GM23338 (cell line): ENCODE measurements at regions not wholly inside any gene's neighbourhood (a gene's known extent, or its start where the extent isn't known, plus 50 kb on each side); places are given as distances from the start of the nearest gene placed in this dataset.

Source experiments
- CREB1 ChIP-seq: fragments of 250-450 bp; sonication (Bioruptor Pico); IDR thresholded peaks from 2 replicates; pipeline ENCODE4 v1.5.0; 2020; ENCODE audit warnings: low read depth, mild to moderate bottlenecking, moderate library complexity
- ETS1 ChIP-seq: IDR thresholded peaks from 2 replicates; pipeline ENCODE4 v1.6.1; 2016; ENCODE audit warnings: antibody characterized with exemption
- EZH2 ChIP-seq: fragments of 200-600 bp; sonication (generic); IDR thresholded peaks from one replicate; pipeline ENCODE4 v1.8.0; 2017; ENCODE audit warnings: antibody characterized with exemption, mild to moderate bottlenecking, low read depth; ENCODE audit not compliant: unreplicated experiment
- EZH2phosphoT487 ChIP-seq: fragments of 200-600 bp; sonication (generic); IDR thresholded peaks from one replicate; pipeline ENCODE4 v1.8.1; 2018; ENCODE audit warnings: antibody characterized with exemption; ENCODE audit not compliant: unreplicated experiment
- POLR2AphosphoS5 ChIP-seq: IDR thresholded peaks from 2 replicates; pipeline ENCODE4 v1.6.1; 2016; ENCODE audit warnings: antibody characterized with exemption, low read depth
- REST ChIP-seq: IDR thresholded peaks from one replicate; pipeline ENCODE4 v1.6.1; 2018; ENCODE audit warnings: antibody characterized with exemption; ENCODE audit not compliant: unreplicated experiment
- STAT1 ChIP-seq: IDR thresholded peaks from one replicate; pipeline ENCODE4 v1.6.1; 2016; ENCODE audit warnings: antibody characterized with exemption; ENCODE audit not compliant: unreplicated experiment
- TF ChIP-seq, protein P1 (sequence below): fragments of 250-450 bp; sonication (Bioruptor Pico); IDR thresholded peaks from 2 replicates; pipeline ENCODE4 v1.5.0; 2020; ENCODE audit warnings: mild to moderate bottlenecking, moderate library complexity
- TF ChIP-seq, protein P2 (sequence below), 2 experiments: fragments of 200-600 bp in 1 of 2; sonication (generic) in 1 of 2; conservative IDR thresholded peaks; 2 replicates each; pipeline versions ENCODE4 v1.5.1 to v1.6.1; 2016 to 2017; ENCODE audit warnings: antibody characterized with exemption in 2 of 2, low read depth in 2 of 2, mild to moderate bottlenecking in 2 of 2, moderate library complexity in 1 of 2

DNA sequence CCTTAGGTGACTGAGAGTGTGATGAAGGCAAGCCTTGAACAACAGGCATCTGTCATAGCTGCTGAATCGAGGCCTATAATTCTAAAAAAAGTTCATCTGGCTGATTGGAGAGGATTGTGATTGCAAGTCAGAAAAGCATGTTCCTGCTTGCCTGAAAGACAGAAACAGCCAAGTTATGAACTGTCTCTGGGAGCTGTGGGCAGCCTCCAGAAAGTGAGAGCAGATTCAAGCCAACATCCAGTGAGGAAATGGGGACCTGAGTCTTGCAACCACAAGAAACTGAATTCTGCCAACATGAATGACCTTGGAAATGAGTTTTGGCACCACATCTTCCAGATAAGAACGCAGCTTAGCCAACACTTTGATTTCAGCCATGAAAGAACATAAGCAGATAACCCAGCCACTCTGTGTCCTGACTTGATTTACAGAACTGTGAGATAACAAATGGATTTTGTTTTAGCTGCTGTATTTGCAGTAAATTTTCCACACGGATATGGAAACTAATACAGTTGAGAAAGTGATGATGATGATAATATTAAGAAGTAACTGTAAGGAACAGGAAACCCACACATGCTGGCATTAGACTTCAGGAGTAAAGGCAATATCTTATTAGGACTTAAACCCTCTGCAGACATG lies 240.3 kb upstream of the NDST3 start:
- TF ChIP-seq REST: no peak
- TF ChIP-seq, protein P1, sequence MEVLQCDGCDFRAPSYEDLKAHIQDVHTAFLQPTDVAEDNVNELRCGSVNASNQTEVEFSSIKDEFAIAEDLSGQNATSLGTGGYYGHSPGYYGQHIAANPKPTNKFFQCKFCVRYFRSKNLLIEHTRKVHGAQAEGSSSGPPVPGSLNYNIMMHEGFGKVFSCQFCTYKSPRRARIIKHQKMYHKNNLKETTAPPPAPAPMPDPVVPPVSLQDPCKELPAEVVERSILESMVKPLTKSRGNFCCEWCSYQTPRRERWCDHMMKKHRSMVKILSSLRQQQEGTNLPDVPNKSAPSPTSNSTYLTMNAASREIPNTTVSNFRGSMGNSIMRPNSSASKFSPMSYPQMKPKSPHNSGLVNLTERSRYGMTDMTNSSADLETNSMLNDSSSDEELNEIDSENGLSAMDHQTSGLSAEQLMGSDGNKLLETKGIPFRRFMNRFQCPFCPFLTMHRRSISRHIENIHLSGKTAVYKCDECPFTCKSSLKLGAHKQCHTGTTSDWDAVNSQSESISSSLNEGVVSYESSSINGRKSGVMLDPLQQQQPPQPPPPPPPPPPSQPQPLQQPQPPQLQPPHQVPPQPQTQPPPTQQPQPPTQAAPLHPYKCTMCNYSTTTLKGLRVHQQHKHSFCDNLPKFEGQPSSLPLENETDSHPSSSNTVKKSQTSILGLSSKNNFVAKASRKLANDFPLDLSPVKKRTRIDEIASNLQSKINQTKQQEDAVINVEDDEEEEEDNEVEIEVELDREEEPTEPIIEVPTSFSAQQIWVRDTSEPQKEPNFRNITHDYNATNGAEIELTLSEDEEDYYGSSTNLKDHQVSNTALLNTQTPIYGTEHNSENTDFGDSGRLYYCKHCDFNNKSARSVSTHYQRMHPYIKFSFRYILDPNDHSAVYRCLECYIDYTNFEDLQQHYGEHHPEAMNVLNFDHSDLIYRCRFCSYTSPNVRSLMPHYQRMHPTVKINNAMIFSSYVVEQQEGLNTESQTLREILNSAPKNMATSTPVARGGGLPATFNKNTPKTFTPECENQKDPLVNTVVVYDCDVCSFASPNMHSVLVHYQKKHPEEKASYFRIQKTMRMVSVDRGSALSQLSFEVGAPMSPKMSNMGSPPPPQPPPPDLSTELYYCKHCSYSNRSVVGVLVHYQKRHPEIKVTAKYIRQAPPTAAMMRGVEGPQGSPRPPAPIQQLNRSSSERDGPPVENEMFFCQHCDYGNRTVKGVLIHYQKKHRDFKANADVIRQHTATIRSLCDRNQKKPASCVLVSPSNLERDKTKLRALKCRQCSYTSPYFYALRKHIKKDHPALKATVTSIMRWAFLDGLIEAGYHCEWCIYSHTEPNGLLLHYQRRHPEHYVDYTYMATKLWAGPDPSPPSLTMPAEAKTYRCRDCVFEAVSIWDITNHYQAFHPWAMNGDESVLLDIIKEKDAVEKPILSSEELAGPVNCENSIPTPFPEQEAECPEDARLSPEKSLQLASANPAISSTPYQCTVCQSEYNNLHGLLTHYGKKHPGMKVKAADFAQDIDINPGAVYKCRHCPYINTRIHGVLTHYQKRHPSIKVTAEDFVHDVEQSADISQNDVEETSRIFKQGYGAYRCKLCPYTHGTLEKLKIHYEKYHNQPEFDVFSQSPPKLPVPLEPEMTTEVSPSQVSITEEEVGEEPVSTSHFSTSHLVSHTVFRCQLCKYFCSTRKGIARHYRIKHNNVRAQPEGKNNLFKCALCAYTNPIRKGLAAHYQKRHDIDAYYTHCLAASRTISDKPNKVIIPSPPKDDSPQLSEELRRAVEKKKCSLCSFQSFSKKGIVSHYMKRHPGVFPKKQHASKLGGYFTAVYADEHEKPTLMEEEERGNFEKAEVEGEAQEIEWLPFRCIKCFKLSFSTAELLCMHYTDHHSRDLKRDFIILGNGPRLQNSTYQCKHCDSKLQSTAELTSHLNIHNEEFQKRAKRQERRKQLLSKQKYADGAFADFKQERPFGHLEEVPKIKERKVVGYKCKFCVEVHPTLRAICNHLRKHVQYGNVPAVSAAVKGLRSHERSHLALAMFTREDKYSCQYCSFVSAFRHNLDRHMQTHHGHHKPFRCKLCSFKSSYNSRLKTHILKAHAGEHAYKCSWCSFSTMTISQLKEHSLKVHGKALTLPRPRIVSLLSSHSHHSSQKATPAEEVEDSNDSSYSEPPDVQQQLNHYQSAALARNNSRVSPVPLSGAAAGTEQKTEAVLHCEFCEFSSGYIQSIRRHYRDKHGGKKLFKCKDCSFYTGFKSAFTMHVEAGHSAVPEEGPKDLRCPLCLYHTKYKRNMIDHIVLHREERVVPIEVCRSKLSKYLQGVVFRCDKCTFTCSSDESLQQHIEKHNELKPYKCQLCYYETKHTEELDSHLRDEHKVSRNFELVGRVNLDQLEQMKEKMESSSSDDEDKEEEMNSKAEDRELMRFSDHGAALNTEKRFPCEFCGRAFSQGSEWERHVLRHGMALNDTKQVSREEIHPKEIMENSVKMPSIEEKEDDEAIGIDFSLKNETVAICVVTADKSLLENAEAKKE (CRISPR knock-in tag): no peak
- TF ChIP-seq, protein P2, sequence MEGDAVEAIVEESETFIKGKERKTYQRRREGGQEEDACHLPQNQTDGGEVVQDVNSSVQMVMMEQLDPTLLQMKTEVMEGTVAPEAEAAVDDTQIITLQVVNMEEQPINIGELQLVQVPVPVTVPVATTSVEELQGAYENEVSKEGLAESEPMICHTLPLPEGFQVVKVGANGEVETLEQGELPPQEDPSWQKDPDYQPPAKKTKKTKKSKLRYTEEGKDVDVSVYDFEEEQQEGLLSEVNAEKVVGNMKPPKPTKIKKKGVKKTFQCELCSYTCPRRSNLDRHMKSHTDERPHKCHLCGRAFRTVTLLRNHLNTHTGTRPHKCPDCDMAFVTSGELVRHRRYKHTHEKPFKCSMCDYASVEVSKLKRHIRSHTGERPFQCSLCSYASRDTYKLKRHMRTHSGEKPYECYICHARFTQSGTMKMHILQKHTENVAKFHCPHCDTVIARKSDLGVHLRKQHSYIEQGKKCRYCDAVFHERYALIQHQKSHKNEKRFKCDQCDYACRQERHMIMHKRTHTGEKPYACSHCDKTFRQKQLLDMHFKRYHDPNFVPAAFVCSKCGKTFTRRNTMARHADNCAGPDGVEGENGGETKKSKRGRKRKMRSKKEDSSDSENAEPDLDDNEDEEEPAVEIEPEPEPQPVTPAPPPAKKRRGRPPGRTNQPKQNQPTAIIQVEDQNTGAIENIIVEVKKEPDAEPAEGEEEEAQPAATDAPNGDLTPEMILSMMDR (conservative IDR thresholded peaks at IDR 0.05; ENCODE audit: low read depth in 2 of 2): no peak
- TF ChIP-seq POLR2AphosphoS5: no peak
- TF ChIP-seq CREB1: no peak
- no peak for TF ChIP-seq EZH2
- no peak for TF ChIP-seq ETS1
- TF ChIP-seq EZH2phosphoT487: no peak
- no peak for TF ChIP-seq STAT1
